ENCODE measurements at regions not wholly inside any gene's neighbourhood (a gene's known extent, or its start where the extent isn't known, plus 50 kb on each side); places are given as distances from the start of the nearest gene placed in this dataset.
"Not testable (repeated sequence)": the region's sequence is repeated elsewhere in the genome, so short reads cannot be mapped to it uniquely, and the experiment has no call there.

DNA sequence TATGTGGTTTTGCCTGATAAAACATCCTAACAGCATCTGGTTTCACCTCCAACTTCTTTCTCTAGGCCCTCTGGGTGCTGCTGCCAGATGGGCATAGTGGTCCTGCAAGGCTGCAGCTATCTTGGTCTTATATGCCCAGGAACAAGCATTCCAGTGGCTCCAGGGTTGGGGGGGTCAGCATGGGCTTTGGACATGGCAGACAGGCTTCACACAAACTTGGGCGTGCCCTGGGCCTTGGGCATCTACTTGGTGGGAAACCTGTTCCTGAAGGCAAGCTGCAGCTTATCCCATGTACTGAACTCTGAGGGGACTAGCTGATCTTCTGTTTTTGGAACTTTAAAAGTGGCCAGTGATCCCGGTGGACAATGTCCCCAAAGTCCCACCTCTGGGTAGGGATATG, 54.9 kb upstream of the ZNF678 start:
- TF ChIP-seq, protein P1, sequence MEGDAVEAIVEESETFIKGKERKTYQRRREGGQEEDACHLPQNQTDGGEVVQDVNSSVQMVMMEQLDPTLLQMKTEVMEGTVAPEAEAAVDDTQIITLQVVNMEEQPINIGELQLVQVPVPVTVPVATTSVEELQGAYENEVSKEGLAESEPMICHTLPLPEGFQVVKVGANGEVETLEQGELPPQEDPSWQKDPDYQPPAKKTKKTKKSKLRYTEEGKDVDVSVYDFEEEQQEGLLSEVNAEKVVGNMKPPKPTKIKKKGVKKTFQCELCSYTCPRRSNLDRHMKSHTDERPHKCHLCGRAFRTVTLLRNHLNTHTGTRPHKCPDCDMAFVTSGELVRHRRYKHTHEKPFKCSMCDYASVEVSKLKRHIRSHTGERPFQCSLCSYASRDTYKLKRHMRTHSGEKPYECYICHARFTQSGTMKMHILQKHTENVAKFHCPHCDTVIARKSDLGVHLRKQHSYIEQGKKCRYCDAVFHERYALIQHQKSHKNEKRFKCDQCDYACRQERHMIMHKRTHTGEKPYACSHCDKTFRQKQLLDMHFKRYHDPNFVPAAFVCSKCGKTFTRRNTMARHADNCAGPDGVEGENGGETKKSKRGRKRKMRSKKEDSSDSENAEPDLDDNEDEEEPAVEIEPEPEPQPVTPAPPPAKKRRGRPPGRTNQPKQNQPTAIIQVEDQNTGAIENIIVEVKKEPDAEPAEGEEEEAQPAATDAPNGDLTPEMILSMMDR (IDR thresholded peaks at IDR 0.05), result no peak
- TF ChIP-seq ZFX (IDR thresholded peaks at IDR 0.05; ENCODE audit: borderline replicate concordance), result no peak
- no peak overlapping the region for H3K27ac ChIP-seq

DNA sequence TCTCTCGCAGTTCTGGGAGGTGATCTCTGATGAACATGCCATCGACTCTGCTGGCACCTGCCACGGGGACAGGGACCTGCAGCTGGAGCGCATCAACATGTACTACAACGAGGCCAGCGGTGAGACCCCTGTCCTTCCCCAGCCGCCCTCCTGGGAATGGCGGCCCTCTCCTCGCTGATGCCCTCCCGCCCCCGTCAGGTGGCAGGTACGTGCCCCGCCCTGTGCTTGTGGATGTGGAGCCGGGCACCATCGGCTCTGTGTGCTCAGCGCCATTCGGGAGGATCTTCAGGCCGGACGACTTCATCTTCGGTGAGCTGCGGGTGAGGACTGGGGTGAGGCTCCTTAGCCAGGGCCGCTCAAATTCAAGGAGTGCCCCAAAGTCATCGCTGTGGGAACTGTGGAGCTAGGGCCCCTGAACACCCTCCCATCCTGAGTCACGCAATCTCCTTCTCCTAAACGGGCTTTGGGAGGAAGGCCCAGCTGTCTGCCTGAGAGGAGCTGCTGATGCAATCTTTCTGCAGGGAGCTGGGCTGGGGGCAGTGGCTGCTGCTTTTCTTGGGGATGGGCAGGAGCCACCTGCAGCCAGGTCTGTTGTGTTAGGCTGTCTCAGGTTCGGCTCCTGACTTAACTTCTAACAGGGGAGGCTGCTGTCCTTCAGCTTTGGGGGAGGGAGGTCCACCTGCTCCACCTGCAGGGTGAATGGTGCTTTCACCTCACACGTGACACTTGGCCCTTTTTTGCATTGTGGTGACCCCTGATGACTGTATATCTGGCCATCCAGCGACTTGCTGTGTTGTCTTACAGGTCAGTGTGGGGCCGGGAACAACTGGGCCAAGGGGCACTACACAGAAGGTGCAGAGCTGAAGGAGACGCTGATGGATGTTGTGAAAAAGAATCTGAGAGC, 56.6 kb upstream of the ZNF678 start:
- H3K27ac ChIP-seq, result not testable (repeated sequence)

DNA sequence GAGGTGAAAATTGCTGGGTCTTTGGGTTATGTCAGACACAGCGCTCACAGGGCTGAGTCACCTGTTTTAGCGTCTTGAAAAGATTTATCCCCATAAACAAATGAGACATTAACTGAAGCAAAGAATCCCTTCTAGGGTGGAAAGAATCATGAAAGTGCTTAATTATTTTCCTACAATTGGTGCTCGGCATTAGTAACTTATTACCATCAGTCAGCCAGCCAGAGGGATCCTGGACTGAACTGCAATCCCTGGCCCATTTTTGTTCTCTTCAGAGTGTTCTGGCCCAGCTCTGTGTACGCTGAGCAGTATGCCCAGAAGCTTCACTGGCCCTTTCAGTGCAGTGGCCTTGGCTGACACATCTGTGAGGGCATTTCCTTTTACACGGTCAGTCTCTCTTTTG, 67.3 kb upstream of the ZNF678 start:
- H3K27ac ChIP-seq, result not testable (repeated sequence)

DNA sequence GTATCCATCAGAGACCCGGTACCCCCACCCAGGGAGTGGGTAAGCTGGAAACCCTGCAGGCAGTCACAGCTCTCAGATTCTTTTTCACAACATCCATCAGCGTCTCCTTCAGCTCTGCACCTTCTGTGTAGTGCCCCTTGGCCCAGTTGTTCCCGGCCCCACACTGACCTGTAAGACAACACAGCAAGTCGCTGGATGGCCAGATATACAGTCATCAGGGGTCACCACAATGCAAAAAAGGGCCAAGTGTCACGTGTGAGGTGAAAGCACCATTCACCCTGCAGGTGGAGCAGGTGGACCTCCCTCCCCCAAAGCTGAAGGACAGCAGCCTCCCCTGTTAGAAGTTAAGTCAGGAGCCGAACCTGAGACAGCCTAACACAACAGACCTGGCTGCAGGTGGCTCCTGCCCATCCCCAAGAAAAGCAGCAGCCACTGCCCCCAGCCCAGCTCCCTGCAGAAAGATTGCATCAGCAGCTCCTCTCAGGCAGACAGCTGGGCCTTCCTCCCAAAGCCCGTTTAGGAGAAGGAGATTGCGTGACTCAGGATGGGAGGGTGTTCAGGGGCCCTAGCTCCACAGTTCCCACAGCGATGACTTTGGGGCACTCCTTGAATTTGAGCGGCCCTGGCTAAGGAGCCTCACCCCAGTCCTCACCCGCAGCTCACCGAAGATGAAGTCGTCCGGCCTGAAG, 69.3 kb upstream of the ZNF678 start:
- not testable (repeated sequence) for H3K27ac ChIP-seq

DNA sequence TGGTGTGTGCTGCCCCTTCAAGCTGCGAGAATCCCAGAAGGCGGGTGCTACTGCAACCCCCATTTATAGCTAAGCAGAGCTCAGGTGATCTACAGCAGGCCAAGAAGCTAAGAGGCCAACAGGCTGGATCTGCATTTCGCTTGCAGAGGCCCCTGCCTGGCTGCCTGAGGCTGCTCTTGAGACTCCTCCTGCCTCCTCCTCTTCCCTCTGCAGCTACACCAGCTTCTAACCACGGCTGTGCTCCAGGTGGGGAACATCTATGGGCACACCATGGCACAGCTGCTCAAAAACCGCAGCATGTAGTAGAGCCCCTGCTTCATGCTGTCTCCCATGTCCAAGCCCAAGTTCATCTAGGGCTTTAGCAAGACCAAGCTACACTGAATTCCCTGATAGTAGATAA, 72.9 kb upstream of the ZNF678 start:
- TF ChIP-seq, protein P1 (IDR thresholded peaks at IDR 0.05), result no peak
- no peak for TF ChIP-seq ZFX (IDR thresholded peaks at IDR 0.05; ENCODE audit: borderline replicate concordance)
- H3K27ac ChIP-seq, result no peak overlapping the region

DNA sequence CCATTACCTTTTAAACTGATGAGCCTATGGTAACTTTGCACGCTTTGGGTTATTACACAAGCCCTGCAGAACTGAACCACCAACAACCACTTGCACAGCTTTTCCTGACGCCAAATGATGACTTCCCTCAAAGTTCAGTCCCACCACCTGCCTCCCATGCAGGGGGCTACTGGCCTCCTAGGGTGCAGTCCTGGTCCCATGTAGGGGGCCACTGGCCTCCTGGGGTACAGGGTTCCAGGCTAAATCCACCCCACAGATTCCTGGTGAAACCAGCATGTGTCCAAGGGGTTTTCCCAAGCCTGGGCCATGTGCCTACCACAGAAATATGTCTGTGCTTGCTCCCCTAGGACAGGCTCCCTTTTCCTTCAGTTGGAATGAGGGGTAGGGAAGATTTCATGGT, 73.4 kb upstream of the ZNF678 start:
- no peak for TF ChIP-seq ZFX (IDR thresholded peaks at IDR 0.05; ENCODE audit: borderline replicate concordance)
- TF ChIP-seq, protein P1 (IDR thresholded peaks at IDR 0.05), result no peak
- H3K27ac ChIP-seq, result no peak overlapping the region

DNA sequence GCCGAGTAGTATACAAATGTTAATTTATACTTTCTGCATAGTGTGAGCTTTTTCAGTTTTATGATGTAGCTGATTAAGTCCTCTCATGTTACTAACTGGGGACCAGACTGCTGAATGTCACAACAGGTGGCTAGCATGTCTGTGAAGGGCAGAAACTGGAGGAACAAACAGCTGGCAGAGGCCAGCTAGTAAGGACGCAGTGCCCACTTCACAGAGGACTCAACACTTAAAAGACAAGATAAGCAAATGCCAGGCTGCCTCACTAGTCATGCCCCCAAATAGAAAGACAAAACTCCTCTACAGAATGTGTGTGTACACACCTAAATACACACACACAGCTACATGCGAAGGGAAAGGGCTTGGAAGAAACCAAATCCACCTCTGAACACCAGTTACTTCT, 73.8 kb upstream of the ZNF678 start:
- H3K27ac ChIP-seq, result no peak overlapping the region
- TF ChIP-seq, protein P1 (IDR thresholded peaks at IDR 0.05), result no peak
- no peak for TF ChIP-seq ZFX (IDR thresholded peaks at IDR 0.05; ENCODE audit: borderline replicate concordance)

DNA sequence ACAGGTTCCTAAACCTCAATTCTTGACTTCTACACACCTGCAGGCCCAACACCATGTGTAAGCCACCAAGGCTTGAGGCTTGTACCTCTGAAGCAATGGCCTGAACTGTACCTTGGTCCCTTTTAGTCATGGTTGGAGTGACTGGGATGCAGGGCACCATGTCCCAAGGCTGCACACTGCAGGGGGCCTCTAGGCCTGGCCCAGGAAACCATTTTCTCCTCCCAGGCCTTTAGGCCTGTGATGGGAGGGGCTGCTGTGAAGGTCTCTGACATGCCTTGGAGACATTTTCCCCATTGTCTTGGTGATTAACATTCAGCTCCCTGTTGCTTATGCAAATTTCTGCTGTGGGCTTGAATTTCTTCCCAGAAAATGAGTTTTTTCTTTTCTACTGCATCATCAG, 75.8 kb upstream of the ZNF678 start:
- TF ChIP-seq, protein P1 (IDR thresholded peaks at IDR 0.05), result no peak
- no peak for TF ChIP-seq ZFX (IDR thresholded peaks at IDR 0.05; ENCODE audit: borderline replicate concordance)
- no peak overlapping the region for H3K27ac ChIP-seq

DNA sequence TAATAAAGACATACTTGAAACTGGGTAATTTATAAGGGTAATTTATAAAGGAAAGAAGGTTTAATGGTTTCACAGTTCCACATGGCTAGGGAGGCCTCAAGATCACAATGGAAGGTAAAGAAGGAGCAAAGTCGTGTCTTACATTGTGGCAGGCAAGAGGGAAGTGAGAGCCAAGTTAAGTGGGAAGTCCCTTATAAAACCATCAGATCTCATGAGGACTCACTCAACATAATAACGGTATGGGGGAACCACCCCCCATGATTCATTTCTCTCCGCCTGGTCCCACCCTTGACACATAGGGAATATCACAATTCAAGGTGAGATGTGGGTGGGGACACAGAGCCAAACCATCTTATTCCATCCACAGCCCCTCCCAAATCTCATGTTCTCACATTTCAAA, 76.8 kb upstream of the ZNF678 start:
- TF ChIP-seq, protein P1 (IDR thresholded peaks at IDR 0.05), result no peak
- TF ChIP-seq ZFX (IDR thresholded peaks at IDR 0.05; ENCODE audit: borderline replicate concordance), result no peak
- H3K27ac ChIP-seq, result no peak overlapping the region
